ENCODE measurements at regions not wholly inside any gene's neighbourhood (a gene's known extent, or its start where the extent isn't known, plus 50 kb on each side); places are given as distances from the start of the nearest gene placed in this dataset.

GRCh38 chr7:159263430-159263829 lies 118.8 kb upstream of the VIPR2 start:
- no peak for DNase-seq (ENCODE audit: low spot score)

DNA sequence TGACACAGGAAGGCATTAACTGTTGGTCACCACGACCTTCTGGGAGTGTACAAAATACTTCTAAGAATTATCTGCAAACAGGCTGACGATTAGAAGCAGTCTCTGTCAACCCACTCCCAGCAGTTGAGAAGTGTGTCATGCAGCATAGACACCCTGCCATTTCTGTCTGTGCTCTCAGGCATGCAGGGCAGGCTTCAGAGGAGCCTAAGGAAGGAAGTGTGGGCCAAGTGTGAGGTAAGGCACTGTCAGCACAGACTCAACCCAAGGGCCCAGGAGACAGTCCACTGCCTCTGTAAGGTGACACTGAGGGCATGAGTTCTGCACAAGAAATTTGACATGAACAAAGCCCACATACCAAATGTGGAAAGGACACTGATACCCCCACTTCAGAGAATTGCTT lies 109.0 kb upstream of the VIPR2 start:
- no peak for DNase-seq (ENCODE audit: low spot score)

DNA sequence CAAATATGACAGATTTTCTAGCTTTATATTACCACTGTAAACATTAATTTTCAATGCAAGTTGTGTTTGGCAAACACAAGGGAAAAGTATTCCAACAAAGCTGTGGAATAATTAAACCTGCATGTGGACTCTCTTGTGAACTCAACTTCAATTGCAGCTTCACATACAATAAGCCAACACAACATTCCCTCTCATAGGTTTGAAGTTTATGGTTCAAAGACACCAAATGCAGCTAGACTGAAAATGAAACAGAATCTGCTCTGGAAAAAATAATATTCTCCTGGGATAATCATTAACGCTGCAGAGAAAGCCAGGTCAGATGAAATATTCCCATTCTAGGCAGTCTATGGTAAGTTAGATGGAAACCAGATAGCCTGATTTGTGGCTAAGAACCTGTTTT lies 105.8 kb upstream of the VIPR2 start:
- no peak for DNase-seq (ENCODE audit: low spot score)

- no peak for DNase-seq (ENCODE audit: low spot score)
Measured at GRCh38 chr7:159249671-159250070, 105.0 kb upstream of the VIPR2 start.

- DNase-seq (ENCODE audit: low spot score) = no peak
Measured at GRCh38 chr7:159247910-159248309, 103.2 kb upstream of the VIPR2 start.

DNA sequence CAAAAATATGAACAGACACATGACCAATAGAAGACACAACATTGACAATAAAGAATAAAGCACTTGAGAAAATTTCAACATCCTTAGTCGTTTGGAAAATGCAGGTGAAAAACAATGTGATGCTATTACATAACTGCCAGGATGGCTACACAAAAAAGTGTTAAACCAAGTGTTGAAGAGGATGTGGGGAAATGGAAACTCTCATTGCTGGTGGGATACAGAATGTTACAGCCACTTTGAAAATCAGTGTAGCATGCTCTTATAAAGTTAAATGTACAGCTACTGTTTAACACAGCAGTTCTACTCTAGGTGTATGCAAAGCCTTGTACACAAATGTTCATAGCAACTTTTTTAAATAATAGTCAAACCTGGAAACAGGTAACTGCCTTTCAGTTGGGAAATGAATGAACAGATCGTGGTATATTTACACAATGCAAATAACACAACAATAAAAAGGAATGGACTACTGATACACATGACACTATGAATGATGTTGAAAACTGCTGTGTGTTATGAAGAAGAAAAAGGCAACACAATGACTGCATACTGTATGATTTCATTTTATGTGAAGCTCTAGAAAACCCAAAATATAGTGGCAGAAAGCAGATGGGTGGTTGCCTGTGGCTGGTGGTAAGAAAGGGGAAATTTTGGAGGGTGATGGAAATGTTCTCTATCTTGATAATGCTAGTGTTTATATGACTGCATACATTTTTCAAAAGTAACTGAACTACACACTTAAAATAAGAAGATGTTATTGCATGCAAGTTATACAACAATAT lies 102.2 kb upstream of the VIPR2 start:
- DNase-seq (ENCODE audit: low spot score) = no peak

- DNase-seq (ENCODE audit: low spot score) = no peak
Measured at GRCh38 chr7:159240962-159241361, 96.3 kb upstream of the VIPR2 start.

GRCh38 chr7:159239028-159239427 lies 94.4 kb upstream of the VIPR2 start:
- no peak for DNase-seq (ENCODE audit: low spot score)

DNA sequence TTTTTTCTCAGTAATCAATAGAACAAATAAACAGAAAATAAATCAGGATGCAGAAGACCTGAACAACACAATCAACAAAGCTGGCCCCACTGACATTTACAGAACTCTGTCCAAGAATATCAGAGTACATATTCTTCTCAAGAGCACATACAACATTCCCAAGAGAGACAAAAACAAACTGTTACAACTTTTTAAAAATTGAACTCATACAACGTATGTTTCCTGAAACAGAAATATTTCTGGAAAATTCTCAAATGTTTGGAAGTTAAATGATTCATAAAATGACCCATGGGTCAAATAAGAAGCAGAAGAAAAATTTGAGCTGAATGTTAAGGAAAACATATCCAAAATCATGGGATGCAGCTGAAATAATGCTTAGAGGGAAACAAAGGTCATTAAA lies 93.9 kb upstream of the VIPR2 start:
- DNase-seq (ENCODE audit: low spot score) = no peak

GRCh38 chr7:159237022-159237653 lies 92.5 kb upstream of the VIPR2 start:
- no peak for DNase-seq (ENCODE audit: low spot score)

DNA sequence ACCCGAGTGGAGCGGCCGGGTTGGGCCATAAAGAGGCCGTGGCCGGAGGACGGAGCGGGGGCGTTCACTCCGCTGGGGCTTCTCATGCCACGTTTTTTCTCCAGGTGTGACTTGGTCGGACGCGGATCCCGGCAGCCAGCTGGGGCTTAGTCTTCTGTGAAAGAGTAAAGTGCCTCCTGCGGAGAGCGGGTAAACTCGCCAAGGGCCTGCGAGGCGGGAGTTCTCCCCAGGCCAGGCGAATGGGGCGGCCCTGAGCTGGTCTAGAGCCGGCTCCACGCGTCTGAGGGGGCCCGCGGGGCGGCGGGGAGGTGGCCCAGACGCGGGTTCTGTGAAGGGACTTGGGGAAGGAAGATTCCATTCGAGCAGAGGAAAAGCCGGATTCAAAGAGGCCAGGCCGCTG lies 86.3 kb upstream of the VIPR2 start:
- no peak for DNase-seq (ENCODE audit: low spot score)

DNA sequence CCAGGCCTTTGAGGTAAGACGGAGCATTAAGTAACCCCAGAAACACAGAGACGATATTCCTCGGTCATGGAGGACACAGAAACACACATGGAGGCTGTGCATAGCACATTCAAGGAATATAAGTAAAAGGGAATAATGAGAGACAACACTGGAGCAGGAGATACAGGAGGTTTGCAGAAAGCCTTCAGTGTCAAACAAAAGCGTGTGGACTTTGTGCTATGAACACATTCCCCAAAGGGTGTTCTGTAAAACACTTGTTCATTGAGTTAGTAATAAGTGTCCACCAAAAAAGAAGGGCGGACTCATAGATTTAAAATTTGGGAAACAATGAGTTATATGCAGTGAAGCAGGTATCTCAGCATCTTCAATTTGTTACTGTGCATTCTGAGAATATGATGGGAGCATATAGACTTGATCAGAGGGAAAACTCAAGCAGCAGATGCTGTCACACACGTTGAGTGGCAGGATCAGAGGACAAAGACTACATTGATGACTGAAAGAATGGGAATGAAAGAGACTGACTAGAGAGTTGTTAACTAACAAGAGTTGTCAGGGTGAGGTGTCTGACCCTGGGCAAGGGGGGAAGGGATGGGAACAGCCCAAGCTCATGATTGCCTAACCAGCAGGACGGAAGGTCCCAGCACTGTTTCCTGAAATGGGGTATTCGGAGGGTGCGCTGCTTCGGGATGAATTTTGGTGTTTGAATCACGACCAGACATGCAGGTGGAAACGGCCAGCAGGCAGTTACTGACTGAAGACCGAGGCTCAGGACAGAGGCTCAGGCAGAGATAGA lies 85.2 kb upstream of the VIPR2 start:
- no peak for DNase-seq (ENCODE audit: low spot score)

DNA sequence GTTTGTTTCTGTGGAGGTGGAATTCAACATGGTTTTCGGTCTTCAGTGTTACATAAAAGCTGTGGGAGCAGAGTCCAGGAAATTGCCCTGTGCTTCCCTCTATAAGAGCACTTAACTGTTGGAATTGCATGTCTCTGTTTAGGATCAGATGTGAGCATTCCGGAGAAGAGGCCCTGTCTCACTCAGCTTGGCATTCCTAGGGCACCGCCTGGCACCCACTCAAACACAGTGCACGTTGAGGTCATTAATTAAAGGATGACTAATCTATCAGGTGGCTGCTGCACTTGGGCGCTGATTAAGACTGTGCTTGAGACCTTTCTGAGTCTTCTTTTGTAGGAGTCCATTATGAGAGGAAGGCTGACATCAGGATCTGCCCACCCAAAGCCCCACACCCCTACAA lies 82.8 kb upstream of the VIPR2 start:
- peak; percentile 84 for DNase-seq (ENCODE audit: low spot score)

DNA sequence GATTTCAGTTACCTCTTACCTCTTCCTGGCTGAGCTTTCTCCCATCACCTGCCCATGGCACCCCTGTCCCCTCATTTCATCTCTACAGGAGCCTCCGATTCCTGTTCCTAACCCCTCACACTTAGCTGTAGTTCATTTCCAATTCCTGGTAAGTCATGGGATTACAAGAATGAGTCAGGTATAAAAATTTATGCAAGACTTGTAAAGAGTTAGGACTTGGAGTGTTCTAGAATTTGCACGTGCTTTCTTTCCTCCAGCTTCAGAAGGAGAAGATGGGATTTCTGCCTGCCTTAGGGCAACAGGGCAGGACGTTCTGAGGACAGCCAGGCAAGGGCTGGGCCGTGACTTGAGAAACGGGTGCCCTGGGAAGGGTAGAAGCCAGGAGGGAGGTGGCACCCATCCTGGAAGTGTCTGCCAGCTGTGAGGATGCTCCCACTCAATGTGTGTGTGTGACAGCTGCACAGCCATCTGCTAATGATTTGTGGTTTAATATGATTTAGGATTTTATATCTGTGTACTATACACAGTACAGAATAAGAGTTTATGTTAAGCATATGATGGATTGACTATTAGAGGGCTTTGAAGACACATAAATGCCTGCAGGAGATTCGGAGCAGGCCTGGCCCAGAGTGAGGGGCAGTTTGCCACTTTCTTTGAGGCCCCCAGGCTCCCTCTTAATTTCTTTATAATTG lies 81.5 kb upstream of the VIPR2 start:
- no peak for DNase-seq (ENCODE audit: low spot score)

GRCh38 chr7:159218607-159219006 lies 73.9 kb upstream of the VIPR2 start:
- DNase-seq (ENCODE audit: low spot score) = no peak

- peak; percentile 45 for DNase-seq (ENCODE audit: low spot score)
Measured at GRCh38 chr7:159218170-159218569, 73.5 kb upstream of the VIPR2 start.

- no peak for DNase-seq (ENCODE audit: low spot score)
Measured at GRCh38 chr7:159215076-159215475, 70.4 kb upstream of the VIPR2 start.

DNA sequence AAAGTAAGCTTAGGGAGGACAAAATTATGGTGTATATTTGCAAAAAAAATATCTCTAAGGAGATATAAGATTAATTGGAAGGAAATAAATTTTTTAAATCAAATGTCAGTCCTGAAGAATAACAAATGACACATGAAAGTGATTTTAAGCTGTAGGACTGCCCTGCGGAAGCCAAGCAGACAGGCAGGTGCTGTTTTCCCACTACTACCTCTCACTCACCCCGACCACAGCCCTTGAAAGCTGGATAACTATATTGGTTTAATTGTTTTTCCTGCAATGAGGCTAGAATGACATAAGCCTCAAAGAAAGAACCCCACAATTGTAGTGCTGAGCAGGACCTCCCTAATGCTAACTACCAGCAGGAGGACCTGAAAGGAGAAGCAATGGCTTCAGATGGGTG lies 68.6 kb upstream of the VIPR2 start:
- no peak for DNase-seq (ENCODE audit: low spot score)

- DNase-seq (ENCODE audit: low spot score) = no peak
Measured at GRCh38 chr7:159212226-159212625, 67.6 kb upstream of the VIPR2 start.

- peak; percentile 23 for DNase-seq (ENCODE audit: low spot score)
Measured at GRCh38 chr7:159211540-159212182, 67.0 kb upstream of the VIPR2 start.

DNA sequence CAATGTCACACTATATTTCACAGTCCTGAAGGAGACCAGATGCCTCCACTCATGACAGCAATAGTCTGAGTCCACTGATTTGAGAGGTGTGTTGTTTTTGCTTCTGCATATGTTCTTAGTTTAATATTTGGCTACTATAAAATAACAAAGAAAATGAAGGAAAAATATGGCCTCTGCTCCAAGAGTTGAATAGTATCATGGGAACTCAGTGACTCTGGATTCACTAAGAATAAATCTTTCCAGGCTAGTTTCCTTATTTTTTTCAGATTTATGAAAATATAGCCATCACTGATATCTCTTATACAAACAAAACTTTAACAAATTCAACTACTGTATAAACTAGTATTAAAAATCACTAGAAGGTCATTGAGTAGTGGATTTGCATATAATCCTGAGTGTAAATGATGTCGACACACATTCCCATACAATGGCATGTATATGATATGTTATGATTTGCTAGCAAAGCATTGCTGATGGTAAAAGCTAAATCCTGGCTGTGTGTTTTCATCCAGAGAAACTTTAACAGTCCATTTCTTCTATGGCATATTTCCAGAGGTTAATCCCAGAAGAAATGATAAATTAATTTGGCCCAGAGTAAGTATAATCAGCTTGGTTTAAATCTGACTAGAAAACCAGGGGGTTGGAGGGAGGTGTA lies 66.0 kb upstream of the VIPR2 start:
- DNase-seq (ENCODE audit: low spot score) = no peak

All from A172 (cell line).